Sciatic nerve (tissue), 2 donors: ENCODE measurements at regions not wholly inside any gene's neighbourhood (a gene's known extent, or its start where the extent isn't known, plus 50 kb on each side); places are given as distances from the start of the nearest gene placed in this dataset.

Experiments
- ATAC-seq: fragments of 200-7000 bp; cut with Tn5 transposase; one replicate; pipeline ENCODE4 v1.9.1; 2020; ENCODE audit warnings: mild to moderate bottlenecking, moderate library complexity
- DNase-seq: peaks from one replicate; pipeline ENCODE4 v3.0.0-alpha.2; 2020; ENCODE audit warnings: low spot score
- intact Hi-C: fragments of 100-400 bp; cut with DNase I; formaldehyde crosslinking; loops from one replicate; pipeline ENCODE4 v1.14.2; 2022
- donor health status: DM: no; HTN: no; CAD: no.
- donor health status: DM: no; HTN: no; CAD: no.

DNA sequence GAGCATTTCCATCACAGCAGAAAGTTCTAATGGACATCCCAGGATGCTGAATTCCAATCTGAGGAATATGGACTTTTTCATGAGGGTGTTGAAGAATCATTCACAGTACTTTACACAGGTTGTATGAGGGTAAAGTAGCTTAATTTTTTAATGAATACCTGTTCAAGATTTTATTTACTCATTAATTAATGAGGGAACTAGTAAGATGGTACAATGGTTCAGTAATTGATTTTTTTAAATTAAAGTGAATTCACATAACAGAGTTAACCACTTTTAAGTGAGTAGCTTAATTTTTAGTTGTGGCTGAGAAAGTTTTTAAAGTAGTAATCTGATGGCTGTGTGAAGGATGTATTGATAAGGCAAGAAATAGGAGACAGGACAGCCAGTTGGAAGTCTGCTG, 266.5 kb downstream of the GFRA1 start:
- ATAC-seq = no peak
- intact Hi-C loops = no loop called here
- DNase-seq = no peak

DNA sequence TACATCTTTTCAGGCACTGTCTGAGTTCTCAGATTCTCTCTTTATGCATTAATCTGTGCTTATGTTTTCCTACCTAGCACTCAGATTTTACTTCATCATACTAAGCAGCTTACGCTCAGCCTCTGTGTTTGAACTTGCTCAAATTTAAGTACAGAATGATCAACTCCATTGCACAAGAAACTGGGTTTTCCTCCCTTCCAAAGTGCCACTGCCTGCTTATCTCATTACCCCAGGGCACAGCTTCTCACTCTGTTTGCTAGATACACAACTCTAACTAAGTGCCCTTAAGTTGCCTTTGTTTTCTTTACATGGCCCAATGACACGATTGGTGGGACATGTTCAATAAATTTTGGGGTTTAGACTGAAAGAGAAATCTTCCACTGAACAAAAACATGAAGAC, 267.7 kb downstream of the GFRA1 start:
- ATAC-seq = no peak
- no peak for DNase-seq
- intact Hi-C loops = no loop called here

DNA sequence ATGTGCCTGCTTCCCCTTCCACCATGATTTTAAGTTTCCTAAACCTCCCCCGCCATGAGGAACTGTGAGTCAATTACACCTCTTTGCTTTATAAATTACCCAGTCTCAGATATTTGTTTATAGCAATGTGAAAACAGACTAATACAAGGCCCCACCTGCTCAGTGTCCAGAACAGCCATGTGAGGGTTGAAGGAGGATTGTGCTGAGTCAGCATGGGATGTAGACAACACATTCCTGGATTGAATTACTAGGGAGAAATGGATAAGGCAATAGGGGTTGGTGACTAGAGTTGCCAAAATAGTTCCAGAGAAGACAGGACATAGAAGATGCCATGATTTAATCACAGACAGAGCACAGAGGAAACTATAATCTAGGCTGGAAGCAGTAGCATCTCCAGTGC, 270.3 kb downstream of the GFRA1 start:
- ATAC-seq = no peak
- no peak for DNase-seq
- intact Hi-C loops = no loop called here

DNA sequence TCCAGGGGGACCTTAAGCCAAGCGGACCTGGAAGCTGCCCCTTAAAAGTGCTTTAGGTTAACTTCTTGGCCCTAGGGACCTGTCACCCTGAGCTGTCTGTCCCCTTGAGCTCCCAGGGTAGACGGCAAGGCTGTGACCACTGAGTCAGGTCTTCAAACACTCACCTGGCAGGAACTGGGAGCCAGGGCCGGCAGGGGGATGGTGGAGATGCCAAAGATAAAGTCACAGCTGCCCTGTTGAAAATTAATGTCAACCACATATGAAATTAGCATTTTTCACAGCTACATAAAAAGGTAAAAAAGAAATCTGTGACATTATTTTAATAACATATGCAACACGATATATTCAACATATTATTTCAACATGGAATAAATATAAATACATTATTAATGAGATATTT, 271.0 kb downstream of the GFRA1 start:
- DNase-seq (no peak), ATAC-seq (no peak)
- intact Hi-C loops = no loop called here

DNA sequence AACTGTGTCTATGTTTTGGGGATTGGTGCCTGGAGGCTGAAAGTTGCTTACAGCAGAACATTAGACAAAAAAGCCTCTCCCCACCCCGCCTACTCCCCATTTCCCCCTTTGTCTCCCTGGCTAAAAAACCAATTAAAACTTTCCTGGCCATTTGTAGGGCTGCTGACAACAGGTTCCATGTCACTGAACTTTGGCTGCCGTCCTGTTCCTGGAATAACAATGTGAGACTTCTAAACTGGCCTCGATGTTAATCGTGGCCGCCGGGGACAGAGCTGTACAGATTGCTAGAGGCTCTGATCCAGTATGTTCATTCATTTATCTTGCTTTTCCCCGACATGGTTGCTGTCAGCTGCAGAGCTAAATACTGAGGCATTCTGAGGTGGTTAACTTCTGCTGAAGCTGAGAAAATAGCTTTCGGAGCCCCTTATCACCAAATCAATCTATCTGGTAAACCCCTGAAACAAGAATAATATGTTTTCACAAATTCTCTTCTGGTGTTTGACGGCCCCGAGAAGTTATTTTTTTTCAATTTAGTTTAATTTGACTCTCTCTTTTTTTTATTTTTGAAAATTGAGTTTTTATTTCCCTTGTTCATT, 271.6 kb downstream of the GFRA1 start:
- intact Hi-C loops = no loop called here
- ATAC-seq (peak; percentile 57), DNase-seq (no peak)

DNA sequence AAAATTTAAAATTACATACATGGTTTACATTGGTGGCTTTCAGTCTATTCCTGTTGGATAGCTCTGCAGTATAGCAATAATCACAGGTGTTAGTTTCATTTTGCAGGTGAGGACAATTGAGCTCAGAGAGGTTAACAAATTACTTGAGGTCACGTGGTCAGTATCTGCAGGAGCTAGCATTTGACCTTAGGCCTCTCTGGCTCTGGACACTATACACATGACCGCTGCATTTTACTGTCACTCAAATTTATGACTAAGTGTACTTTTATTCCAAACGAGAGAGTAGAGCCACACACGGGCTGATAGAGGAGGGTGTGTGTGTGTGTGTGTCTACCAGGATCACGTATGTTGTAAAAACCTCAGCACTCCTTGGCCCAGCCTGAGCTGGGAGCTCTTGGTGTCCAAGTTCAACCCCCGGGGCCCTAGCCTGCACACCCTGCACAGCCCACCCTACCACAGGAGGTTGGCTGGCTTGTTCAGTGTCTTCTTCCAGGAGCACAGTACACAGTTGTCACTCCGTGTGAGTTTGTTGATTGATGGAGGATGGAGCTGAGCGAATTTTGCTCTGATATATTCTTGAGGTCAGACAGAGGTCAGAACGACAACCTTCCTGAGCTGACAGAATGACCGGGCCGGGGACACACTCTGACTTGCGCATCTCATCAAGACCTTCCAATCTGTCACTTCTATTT, 272.7 kb downstream of the GFRA1 start:
- ATAC-seq = no peak
- DNase-seq = no peak
- intact Hi-C loops = no loop called here
